Colonic mucosa (tissue), 4 donors: ENCODE measurements at regions not wholly inside any gene's neighbourhood (a gene's known extent, or its start where the extent isn't known, plus 50 kb on each side); places are given as distances from the start of the nearest gene placed in this dataset.

Experiments
- DNase-seq: peaks from one replicate; pipeline ENCODE4 v3.0.0-alpha.2; 2020
- H3K27ac ChIP-seq: fragments of 200-600 bp; one replicate; pipeline ENCODE4 v1.8.0; 2021
- H3K27me3 ChIP-seq: fragments of 200-600 bp; one replicate; pipeline ENCODE4 v1.8.0; 2021
- H3K36me3 ChIP-seq: fragments of 200-600 bp; one replicate; pipeline ENCODE4 v1.8.0; 2021
- H3K4me1 ChIP-seq: fragments of 200-600 bp; one replicate; pipeline ENCODE4 v1.8.0; 2021; ENCODE audit warnings: mild to moderate bottlenecking
- H3K4me3 ChIP-seq: fragments of 200-600 bp; one replicate; pipeline ENCODE4 v1.8.0; 2021
- H3K9ac ChIP-seq, 2 donors: one replicate each; pipeline ENCODE4 v1.7.0; 2013; ENCODE audit warnings: control low read depth in 2 of 2, low read depth in 2 of 2, low read length in 2 of 2
- H3K9me3 ChIP-seq: fragments of 200-600 bp; one replicate; pipeline ENCODE4 v1.8.0; 2021
- intact Hi-C: fragments of 100-400 bp; cut with DNase I; formaldehyde crosslinking; loops from one replicate; pipeline ENCODE4 v1.14.1; 2022
- TF ChIP-seq, protein P1 (sequence below): fragments of 200-600 bp; IDR thresholded peaks from one replicate; pipeline ENCODE4 v1.8.0; 2022; ENCODE audit warnings: antibody characterized with exemption, mild to moderate bottlenecking
- donor health status: healthy.
- donor health status: DM: no; HTN: no; CAD: no.
- donor health status: DM: no; HTN: no; CAD: no.

GRCh38 chr11:116532066-116532465 lies 240.7 kb downstream of the BUD13 start:
- Histone ChIP-seq H3K27ac (no peak overlapping the region), H3K27me3 (peaks cover 4% of the 10 kb centered on the region), H3K4me1 (no peaks in the 10 kb centered on the region), H3K4me3 (no peak overlapping the region), H3K9me3 (no peaks in the 10 kb centered on the region), H3K9ac (no peak overlapping the region), H3K36me3 (no peaks in the 10 kb centered on the region)
- no peak for DNase-seq
- TF ChIP-seq, protein P1, sequence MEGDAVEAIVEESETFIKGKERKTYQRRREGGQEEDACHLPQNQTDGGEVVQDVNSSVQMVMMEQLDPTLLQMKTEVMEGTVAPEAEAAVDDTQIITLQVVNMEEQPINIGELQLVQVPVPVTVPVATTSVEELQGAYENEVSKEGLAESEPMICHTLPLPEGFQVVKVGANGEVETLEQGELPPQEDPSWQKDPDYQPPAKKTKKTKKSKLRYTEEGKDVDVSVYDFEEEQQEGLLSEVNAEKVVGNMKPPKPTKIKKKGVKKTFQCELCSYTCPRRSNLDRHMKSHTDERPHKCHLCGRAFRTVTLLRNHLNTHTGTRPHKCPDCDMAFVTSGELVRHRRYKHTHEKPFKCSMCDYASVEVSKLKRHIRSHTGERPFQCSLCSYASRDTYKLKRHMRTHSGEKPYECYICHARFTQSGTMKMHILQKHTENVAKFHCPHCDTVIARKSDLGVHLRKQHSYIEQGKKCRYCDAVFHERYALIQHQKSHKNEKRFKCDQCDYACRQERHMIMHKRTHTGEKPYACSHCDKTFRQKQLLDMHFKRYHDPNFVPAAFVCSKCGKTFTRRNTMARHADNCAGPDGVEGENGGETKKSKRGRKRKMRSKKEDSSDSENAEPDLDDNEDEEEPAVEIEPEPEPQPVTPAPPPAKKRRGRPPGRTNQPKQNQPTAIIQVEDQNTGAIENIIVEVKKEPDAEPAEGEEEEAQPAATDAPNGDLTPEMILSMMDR, result no peak
- intact Hi-C loops, result no loop called here

DNA sequence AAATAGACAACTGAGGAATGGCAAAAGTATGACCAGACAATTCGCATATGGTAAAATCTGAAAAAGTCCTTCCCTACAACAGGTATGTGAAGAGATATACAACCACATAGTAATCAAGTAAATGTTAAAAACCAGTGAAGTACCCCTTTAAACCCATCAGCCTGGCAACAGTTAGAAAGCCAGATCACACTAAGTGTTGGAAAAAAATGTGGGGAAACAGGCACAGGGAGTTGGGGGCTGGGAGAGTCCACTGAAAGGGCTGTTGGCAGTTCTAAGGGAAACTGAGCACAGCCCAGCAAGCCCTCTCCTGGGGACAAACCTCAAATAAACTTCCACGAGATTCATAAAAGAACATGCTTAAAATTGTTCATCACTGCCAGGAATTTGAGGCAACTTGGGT lies 242.1 kb downstream of the BUD13 start:
- Histone ChIP-seq H3K9ac (no peak overlapping the region), H3K27me3 (peaks cover 4% of the 10 kb centered on the region), H3K4me3 (no peak overlapping the region), H3K36me3 (no peaks in the 10 kb centered on the region), H3K27ac (no peak overlapping the region), H3K9me3 (no peaks in the 10 kb centered on the region), H3K4me1 (no peaks in the 10 kb centered on the region)
- TF ChIP-seq, protein P1, result no peak
- intact Hi-C loops, result no loop called here
- DNase-seq, result no peak

DNA sequence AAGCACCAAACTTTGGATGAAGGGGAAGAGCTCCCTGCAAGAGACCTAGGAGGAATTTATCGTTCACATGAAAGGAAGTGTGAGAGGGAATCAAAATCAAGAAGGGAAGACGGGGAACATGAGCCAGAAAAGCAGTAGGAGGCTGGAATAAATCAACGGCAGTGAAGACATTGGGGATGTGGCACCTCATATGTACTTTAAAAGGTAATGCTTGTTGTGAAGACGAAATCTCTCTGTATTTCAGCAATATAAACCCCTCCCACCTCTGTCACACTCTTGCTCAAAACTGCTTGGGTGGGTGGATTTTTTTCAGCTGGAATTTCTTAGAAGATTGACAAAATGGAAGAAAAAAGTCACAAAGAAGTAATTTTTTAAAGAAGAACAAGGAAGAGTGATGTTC lies 243.5 kb downstream of the BUD13 start:
- H3K27me3 ChIP-seq, result peaks cover 4% of the 10 kb centered on the region

DNA sequence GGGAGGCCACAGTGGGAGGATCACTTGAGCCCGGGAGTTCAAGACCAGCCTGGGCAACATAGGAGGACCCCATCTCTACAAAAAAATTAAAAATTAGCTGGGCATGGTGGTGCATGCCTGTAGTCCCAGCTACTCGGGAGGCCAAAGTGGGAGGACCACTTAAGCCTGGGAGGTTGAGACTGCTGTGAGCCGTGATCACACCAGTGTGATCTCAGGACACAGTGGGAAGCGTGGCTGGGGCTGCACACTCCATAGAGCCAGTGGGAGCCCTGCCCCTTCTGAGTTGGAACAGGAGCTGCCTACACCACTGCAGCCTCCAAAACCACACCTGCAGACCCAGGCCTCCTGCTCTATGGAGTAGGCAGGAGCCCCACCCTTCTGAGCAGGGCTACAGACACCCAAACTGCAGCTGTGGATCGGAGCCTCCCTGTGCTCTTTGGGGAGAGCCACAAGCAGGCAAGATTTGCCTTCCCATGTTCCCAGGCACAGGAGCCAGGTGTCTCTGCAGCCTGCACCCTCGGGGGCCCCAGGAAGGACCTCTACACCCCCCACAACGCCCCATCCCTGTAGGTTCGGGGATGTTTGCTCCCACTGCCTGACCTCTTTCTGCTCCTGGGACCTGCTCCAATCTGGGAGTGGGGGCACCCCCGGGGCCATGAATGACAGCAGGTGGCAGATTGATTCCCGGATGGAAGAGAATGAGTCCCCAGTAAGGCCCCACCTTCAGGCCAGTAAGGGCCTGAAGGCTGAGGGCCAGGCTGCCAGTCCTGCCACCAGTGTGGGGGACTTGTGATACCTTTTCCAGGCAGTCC lies 245.4 kb downstream of the BUD13 start:
- TF ChIP-seq, protein P1, result no peak
- Histone ChIP-seq H3K27me3 (peaks cover 3% of the 10 kb centered on the region), H3K9me3 (no peaks in the 10 kb centered on the region), H3K27ac (no peak overlapping the region), H3K36me3 (no peaks in the 10 kb centered on the region), H3K4me1 (no peaks in the 10 kb centered on the region), H3K4me3 (no peak overlapping the region), H3K9ac (no peak overlapping the region)
- DNase-seq, result no peak
- intact Hi-C loops, result no loop called here

More for the DNA sequence above, 243.5 kb downstream of the BUD13 start:
- no peaks in the 10 kb centered on the region for H3K4me1 ChIP-seq
- H3K9me3 ChIP-seq, result no peaks in the 10 kb centered on the region
- TF ChIP-seq, protein P1, result no peak
- no peak overlapping the region for H3K27ac ChIP-seq
- H3K4me3 ChIP-seq, result no peak overlapping the region
- no peak overlapping the region for H3K9ac ChIP-seq
- DNase-seq, result no peak
- no peaks in the 10 kb centered on the region for H3K36me3 ChIP-seq
- intact Hi-C loops, result no loop called here

DNA sequence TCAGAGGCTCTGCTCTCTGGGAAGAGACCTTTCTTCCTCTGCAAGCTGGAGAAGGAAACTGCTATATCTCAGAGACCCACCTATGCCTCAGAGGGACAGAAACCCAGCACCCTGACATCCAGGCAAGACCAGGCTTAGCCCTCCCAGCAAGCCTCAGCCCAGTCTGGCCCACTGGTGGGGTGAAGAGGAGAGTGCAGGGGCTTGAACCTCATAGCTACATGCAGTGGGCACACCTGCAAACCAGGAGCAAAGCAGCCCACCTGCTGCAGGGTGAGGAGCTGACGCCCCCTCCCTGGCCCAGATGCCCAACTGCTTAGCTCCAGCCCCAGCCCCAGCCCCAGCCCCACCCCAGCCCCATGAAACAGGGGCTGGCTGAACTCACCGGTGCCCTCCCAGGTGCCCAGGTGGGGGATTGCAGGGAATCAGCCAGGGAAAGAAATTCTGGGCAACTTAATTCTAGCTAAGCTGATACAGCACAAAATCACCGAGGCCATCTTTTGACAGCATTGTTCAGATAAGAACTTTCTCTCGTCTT lies 246.8 kb downstream of the BUD13 start:
- Histone ChIP-seq H3K9me3 (no peaks in the 10 kb centered on the region), H3K4me1 (no peaks in the 10 kb centered on the region), H3K9ac (no peak overlapping the region), H3K4me3 (no peak overlapping the region), H3K27ac (no peak overlapping the region), H3K27me3 (no peaks in the 10 kb centered on the region), H3K36me3 (no peaks in the 10 kb centered on the region)
- intact Hi-C loops, result no loop called here
- DNase-seq, result no peak
- TF ChIP-seq, protein P1, result no peak
